LHCN-M2 (cell line): ENCODE measurements at regions not wholly inside any gene's neighbourhood (a gene's known extent, or its start where the extent isn't known, plus 50 kb on each side); places are given as distances from the start of the nearest gene placed in this dataset.
"Not testable (repeated sequence)": the region's sequence is repeated elsewhere in the genome, so short reads cannot be mapped to it uniquely, and the experiment has no call there.

Source experiments
- DNase-seq: peaks from one replicate; pipeline ENCODE4 v3.0.0-alpha.2; 2012; ENCODE audit warnings: low read depth

DNA sequence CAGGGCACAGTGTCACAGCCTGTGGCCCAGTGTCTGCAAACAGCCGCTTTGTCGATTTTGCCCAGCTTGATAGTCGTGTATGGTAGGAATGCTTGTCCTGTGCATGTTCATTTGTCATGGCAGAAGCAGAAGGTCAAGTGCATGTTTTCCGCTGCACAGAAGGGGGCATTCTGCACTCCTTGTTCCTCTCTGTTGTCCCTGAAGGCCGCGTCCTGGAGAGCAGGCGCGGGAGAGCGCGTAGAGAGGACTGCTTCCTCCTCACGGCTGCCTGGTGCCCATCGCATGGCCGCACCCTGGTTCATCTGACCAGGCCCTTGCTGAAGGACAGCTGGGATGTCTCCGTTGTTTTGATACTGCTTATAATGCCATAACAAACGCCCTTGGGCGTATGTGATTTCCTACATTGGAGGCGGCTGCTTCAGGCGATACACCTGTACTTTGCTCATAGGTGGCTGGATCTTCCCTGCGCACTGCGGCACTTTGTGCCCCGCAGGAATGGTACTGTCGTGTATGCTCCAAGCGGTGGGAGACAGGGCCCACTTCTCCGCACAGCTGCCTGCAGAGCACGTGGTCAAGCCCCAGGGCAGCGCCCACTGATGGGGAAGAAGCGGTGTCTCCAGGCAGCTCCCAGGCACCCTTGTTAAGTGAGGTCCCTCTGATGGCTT is 63.5 kb upstream of the LRPAP1 start:
- DNase-seq = not testable (repeated sequence)

DNA sequence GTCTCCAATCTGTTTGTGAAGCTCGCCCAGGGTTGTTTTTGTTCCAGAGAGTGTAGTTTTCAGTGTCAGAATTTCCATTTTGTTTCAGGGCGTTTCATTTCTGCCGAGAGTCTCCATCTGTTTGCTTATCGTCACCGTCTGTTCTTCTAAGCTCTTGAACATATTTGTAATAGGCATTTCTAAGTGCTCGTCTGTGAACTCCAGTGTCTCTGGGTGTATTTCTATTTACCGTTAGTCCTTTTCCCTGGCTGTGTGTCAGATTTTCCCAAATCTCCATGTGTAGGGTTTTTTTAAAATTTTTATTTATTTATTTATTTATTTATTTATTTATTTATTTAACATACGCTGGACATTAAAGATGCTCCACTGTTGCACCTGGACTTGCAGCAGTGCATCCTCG is 62.5 kb upstream of the LRPAP1 start:
- not testable (repeated sequence) for DNase-seq

DNA sequence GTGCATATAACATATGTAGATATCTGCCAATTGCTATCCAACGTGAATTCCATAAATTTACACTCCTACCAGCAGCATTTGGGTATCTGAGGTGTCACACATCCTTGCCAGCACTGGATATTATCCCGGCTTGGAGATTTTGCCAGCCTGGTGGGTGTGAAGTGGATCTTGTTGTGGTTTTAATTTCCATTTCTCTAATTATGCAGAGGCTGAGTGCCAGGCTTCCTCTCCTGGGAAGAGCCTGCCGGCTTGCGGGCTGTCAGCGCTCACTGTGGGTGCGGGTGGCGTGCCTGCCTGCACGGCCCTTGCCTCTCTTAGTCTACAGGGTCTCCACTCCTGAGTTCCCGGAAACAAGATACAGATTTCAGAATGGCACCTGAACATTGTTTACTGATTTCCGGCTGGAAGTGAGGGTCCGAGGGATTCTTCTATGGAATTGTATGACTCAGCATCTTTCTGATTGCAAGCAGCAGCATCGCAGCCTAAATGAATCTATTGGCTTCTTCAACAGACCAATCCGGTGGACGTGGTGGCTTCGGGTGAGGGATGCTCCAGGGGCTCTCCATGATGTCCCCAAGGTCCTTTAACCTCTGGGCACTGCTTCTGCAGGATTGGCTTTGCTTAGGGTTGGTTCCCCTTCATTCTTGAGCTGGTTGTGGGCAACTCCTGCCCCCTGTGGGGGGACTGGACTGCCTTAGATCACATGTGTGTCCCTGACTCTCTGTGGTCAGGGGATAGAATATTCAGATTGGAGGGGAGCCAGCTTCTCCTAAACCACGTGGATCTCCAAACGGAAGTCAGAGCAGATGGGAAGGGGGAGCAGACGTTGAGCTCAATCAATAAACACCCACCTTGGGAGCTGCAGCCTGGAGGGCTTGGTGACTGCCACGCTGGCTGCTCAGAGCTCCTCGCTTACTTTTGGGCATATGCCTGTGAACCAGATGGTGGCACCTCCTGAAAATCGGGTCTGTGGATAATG is 58.0 kb upstream of the LRPAP1 start:
- not testable (repeated sequence) for DNase-seq

DNA sequence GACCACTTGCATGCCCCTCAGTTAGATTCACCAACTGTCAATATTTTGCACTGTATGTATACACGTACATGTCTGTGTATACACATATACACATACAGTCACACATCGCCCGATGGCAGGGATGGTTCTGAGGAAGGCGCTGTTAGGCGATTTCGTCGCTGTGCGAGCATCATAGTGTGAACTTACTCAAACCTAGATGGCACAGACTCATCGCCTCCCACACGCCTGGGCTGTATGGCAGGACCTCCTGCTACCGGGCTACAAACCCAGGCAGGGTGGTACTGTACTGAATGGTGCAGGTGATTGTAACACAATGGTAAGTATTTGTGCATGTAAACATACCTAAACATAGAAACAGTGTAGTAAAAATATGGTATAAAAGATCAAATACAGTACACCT is 57.2 kb upstream of the LRPAP1 start:
- DNase-seq = not testable (repeated sequence)

DNA sequence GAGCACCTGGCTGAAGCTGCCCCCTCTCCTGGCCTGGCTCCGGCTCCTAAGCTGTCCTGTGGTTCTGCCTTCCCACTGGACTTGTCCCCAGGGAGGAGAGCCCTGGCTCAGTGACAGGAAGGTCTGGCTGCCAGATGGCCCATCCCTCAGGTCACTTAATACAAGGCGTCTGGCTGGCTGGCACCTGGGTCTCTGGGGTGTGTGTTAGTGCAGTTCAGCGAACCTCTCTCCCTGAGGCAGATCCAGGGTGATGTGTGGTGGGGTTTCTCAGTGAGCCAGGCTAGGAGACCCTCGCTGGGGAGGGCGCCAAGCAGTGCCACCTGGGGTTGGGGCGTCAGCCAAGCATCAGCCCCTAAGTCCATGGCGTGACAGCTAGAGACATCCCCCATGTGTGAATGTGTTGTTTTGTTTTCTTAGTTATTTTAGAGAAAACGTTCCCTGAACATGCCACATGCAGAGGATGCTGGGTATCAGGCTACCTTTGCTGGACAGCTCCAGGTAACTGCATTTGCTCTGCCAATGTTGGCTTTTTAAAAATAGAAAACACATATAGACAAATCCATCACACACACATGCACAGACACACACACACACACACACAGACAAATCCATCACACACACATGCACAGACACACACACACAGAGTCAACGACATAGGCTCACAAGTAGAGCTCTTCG is 56.4 kb upstream of the LRPAP1 start:
- not testable (repeated sequence) for DNase-seq

DNA sequence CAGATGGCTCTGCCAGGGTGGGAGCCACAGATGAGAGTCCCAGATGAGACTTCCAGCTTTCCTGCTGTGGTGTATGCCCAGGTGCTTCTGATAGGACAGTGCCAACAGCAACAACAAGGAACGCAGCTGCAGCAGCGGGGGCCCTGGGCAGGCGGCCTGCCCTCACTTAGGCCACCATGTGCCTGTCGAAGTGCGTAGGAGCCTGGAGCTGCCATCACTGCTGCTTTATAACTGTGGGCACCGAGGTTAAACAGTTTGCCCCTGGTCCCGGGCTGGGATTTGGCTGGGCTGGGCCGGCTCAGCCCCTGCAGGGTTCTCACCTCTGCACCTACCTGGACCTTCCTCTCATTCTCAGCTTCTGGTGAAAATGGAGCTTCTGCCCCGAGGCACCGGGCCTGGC is 54.4 kb upstream of the LRPAP1 start:
- not testable (repeated sequence) for DNase-seq

DNA sequence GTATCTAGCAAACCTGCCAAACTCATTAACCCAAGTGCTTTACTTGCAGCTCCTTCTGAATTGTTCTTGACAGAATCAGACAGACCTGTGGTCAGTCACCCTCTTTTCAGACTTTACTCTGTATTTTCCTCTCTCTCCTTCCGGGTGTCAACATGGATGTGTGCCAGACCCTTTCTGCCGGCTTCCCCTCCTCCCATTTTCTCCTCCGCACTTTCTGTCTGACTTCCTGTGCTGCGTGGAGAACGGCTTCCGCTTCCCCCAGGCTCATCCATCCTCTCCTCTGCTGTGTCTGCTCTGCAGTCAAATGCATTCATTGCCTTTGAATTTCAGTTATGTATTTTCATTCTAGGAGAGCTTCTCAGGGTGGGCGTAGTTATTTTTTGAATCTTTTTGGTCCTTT is 53.3 kb upstream of the LRPAP1 start:
- DNase-seq = not testable (repeated sequence)

DNA sequence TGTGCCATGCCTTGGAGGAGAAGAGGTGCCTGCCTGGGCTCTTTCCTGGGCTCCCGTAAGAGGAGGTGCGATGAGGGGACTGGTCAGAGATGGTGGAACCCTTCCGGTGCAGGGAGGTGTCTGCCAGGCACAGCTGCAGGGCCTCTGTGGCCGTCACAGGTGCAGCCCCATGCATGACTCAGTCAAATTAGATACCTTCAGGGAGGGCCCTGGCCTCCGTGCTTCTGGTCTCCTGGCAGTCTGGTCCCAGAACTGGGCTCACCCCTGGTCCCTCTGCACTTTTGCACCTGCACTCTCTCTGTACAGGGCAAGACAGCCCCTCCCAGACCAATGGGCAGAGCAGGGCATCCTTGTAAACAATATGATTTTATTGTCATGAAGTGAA is 49.9 kb upstream of the LRPAP1 start:
- DNase-seq = no peak
